Vagina (tissue), 2 donors: ENCODE measurements at regions not wholly inside any gene's neighbourhood (a gene's known extent, or its start where the extent isn't known, plus 50 kb on each side); places are given as distances from the start of the nearest gene placed in this dataset.

Source experiments
- POLR2A ChIP-seq, 2 donors: fragments of 450-650 bp; IDR thresholded peaks; one replicate each; pipeline ENCODE4 v1.6.1; 2017; ENCODE audit warnings: antibody characterized with exemption in 2 of 2, mild to moderate bottlenecking in 2 of 2, moderate library complexity in 2 of 2
- POLR2AphosphoS5 ChIP-seq, 2 donors: sonication (generic); formaldehyde crosslinking; IDR thresholded peaks; one replicate each; pipeline ENCODE4 v1.9.0; 2017; ENCODE audit warnings: antibody characterized with exemption in 2 of 2, mild to moderate bottlenecking in 2 of 2, low read depth in 1 of 2; ENCODE audit not compliant: insufficient read depth in 1 of 2
- TF ChIP-seq, protein P1 (sequence below), 3 experiments: fragments of 450-650 bp in 2 of 3; fragments of 200-600 bp in 1 of 3; sonication (generic) in 1 of 3; IDR thresholded peaks; one replicate each; pipeline ENCODE4 v1.5.1; 2017 to 2019; ENCODE audit warnings: antibody characterized with exemption in 3 of 3, mild to moderate bottlenecking in 2 of 3, moderate library complexity in 2 of 3

DNA sequence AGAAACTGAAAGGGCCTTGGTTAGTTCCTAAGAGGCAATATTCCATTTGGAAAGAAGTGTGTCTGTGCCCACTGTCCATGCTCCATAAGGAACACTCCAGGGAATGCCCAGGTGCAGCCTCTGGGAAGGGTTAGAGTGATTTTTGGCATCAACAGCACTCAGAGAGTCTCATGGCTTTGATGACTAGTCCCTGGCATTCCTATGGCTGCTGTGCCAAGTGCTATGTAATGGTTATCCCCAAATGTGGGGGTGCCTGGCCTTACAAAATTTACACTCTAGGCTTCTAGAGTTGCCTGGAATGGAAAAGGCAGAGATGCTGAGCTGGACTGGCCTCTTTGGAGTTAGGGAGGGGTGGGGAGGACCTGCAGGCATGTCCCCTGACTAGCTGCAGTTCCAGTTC, 75.0 kb upstream of the BCAR3 start:
- TF ChIP-seq POLR2AphosphoS5 (IDR thresholded peaks at IDR 0.05; ENCODE audit: insufficient read depth in 1 of 2, low read depth in 1 of 2) (no peak), POLR2A (IDR thresholded peaks at IDR 0.05) (no peak)
- TF ChIP-seq, protein P1, sequence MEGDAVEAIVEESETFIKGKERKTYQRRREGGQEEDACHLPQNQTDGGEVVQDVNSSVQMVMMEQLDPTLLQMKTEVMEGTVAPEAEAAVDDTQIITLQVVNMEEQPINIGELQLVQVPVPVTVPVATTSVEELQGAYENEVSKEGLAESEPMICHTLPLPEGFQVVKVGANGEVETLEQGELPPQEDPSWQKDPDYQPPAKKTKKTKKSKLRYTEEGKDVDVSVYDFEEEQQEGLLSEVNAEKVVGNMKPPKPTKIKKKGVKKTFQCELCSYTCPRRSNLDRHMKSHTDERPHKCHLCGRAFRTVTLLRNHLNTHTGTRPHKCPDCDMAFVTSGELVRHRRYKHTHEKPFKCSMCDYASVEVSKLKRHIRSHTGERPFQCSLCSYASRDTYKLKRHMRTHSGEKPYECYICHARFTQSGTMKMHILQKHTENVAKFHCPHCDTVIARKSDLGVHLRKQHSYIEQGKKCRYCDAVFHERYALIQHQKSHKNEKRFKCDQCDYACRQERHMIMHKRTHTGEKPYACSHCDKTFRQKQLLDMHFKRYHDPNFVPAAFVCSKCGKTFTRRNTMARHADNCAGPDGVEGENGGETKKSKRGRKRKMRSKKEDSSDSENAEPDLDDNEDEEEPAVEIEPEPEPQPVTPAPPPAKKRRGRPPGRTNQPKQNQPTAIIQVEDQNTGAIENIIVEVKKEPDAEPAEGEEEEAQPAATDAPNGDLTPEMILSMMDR (IDR thresholded peaks at IDR 0.05) = no peak
